HepG2 (cell line): ENCODE measurements at regions not wholly inside any gene's neighbourhood (a gene's known extent, or its start where the extent isn't known, plus 50 kb on each side); places are given as distances from the start of the nearest gene placed in this dataset.

Source experiments
- ATAC-seq: fragments of 200-7000 bp; cut with Tn5 transposase; 3 replicates; pipeline ENCODE4 v1.9.1; 2020; ENCODE audit warnings: mild to moderate bottlenecking, moderate library complexity
- BruUV-seq: library from RNA; stranded (reverse); fragments of 400-500 nt; replicated peaks from 2 replicates; lab custom pipeline; 2021; lab: Mats Ljungman, UMichigan
- CTCF ChIA-PET: fragments of 300-600 bp; formaldehyde crosslinking; extraction: SDS; loops from one replicate; lab custom pipeline; 2021; ENCODE audit warnings: low total read pairs, inconsistent platforms, low intra/inter-chr PET ratio; lab: Yijun Ruan, JAX
- POLR2A ChIA-PET: fragments of 350-600 bp; sonication (Branson Sonifier 250); formaldehyde crosslinking; loops from one replicate; lab custom pipeline; 2020; ENCODE audit warnings: antibody characterized with exemption, inconsistent platforms; lab: Yijun Ruan, JAX
- DNase-seq: peaks from one replicate; pipeline ENCODE4 v3.0.0-alpha.2; 2015; ENCODE audit warnings: low spot score
- FAIRE-seq: peaks from 3 replicates; lab custom pipeline; 2011; peaks lifted over from hg19 to GRCh38; lab: Jason Lieb, UNC
- H2AFZ ChIP-seq: one replicate; pipeline ENCODE4 v1.6.1; 2011; ENCODE audit warnings: low read length, inconsistent platforms
- H3K27ac ChIP-seq: fragments of 300-600 bp; 3 replicates; pipeline ENCODE4 v1.8.0; 2011; ENCODE audit warnings: mixed run types, mild to moderate bottlenecking, mixed read lengths, low read length, inconsistent platforms; ENCODE audit not compliant: insufficient read depth; ENCODE audit errors: extremely low read length
- H3K27me3 ChIP-seq, 2 experiments: fragments of 200-600 bp in 1 of 2; 2 replicates in 1 of 2; 3 replicates in 1 of 2; pipeline versions ENCODE4 v1.6.0 to v1.8.0; 2011; ENCODE audit warnings: low read length in 2 of 2, mild to moderate bottlenecking in 2 of 2, moderate library complexity in 2 of 2, inconsistent platforms in 1 of 2; ENCODE audit not compliant: insufficient read depth in 2 of 2, control insufficient read depth in 1 of 2
- H3K36me3 ChIP-seq, 2 experiments: fragments of 200-600 bp in 1 of 2; replicated peaks in 1 of 2; 2 replicates in 1 of 2; 3 replicates in 1 of 2; pipeline versions ENCODE4 v1.5.1 to v1.8.0; 2011; ENCODE audit warnings: low read length in 2 of 2, inconsistent platforms in 1 of 2; ENCODE audit not compliant: insufficient read depth in 2 of 2, control insufficient read depth in 1 of 2
- H3K4me1 ChIP-seq: 2 replicates; pipeline ENCODE4 v1.5.1; 2012; ENCODE audit warnings: low read length, inconsistent platforms; ENCODE audit not compliant: insufficient read depth
- H3K4me2 ChIP-seq: 2 replicates; pipeline ENCODE4 v1.6.0; 2011; ENCODE audit warnings: low read depth, low read length, inconsistent platforms
- H3K4me3 ChIP-seq, 3 experiments: fragments of 200-600 bp in 1 of 3; sonication (generic), shearing (Covaris generic) in 1 of 3; replicated peaks in 1 of 3; 2 replicates each; pipeline ENCODE4 v1.5.1; 2011 to 2016; ENCODE audit warnings: low read length in 3 of 3, inconsistent platforms in 2 of 3, low read depth in 2 of 3, mild to moderate bottlenecking in 2 of 3, control low read depth in 1 of 3, mixed read lengths in 1 of 3; ENCODE audit not compliant: insufficient read depth in 1 of 3
- H3K79me2 ChIP-seq: one replicate; pipeline ENCODE4 v1.6.1; 2011; ENCODE audit warnings: low read length, inconsistent platforms; ENCODE audit not compliant: insufficient read depth
- H3K9ac ChIP-seq: 2 replicates; pipeline ENCODE4 v1.6.0; 2011; ENCODE audit warnings: mild to moderate bottlenecking, low read depth, low read length, inconsistent platforms; ENCODE audit not compliant: insufficient read depth
- H3K9me3 ChIP-seq: 2 replicates; pipeline ENCODE4 v1.5.1; 2012; ENCODE audit warnings: mild to moderate bottlenecking, low read length
- H4K20me1 ChIP-seq: 2 replicates; pipeline ENCODE4 v1.6.0; 2011; ENCODE audit warnings: inconsistent platforms, mild to moderate bottlenecking, low read length, moderate library complexity; ENCODE audit not compliant: insufficient read depth
- FIP1L1 ChIP-seq: fragments of 200-400 bp; formaldehyde crosslinking; IDR thresholded peaks from 2 replicates; pipeline ENCODE4 v1.6.1; 2018; ENCODE audit warnings: low read depth, mild to moderate bottlenecking, low read length, moderate library complexity, borderline replicate concordance; ENCODE audit not compliant: insufficient read depth
- FOSL2 ChIP-seq: sonication (generic); formaldehyde crosslinking; IDR thresholded peaks from 2 replicates; pipeline ENCODE4 v1.4.0; 2020; ENCODE audit warnings: missing genetic modification reagents
- MTF1 ChIP-seq: sonication (generic); formaldehyde crosslinking; IDR thresholded peaks from 2 replicates; pipeline ENCODE4 v1.5.0; 2020; ENCODE audit warnings: missing genetic modification reagents
- NFIC ChIP-seq: IDR thresholded peaks from 2 replicates; pipeline ENCODE4 v1.6.1; 2012; ENCODE audit warnings: mild to moderate bottlenecking, low read length, inconsistent platforms
- NR2C2 ChIP-seq: sonication (generic); formaldehyde crosslinking; IDR thresholded peaks from 2 replicates; pipeline ENCODE4 v1.4.0; 2020; ENCODE audit warnings: missing genetic modification reagents, mild to moderate bottlenecking, moderate library complexity, borderline replicate concordance
- PLSCR1 ChIP-seq: sonication (generic); formaldehyde crosslinking; IDR thresholded peaks from 2 replicates; pipeline ENCODE4 v1.5.0; 2020; ENCODE audit warnings: missing genetic modification reagents, mild to moderate bottlenecking, borderline replicate concordance
- SCMH1 ChIP-seq: sonication (generic); formaldehyde crosslinking; IDR thresholded peaks from 2 replicates; pipeline ENCODE4 v1.9.0; 2021; ENCODE audit warnings: missing genetic modification reagents, mild to moderate bottlenecking, borderline replicate concordance
- SRY ChIP-seq: sonication (generic); formaldehyde crosslinking; IDR thresholded peaks from 2 replicates; pipeline ENCODE4 v1.8.0; 2022; ENCODE audit warnings: mild to moderate bottlenecking, missing genetic modification reagents
- ZNF180 ChIP-seq: sonication (generic); formaldehyde crosslinking; IDR thresholded peaks from 2 replicates; pipeline ENCODE4 v1.4.0; 2020; ENCODE audit warnings: low read depth, missing genetic modification reagents, borderline replicate concordance
- ZNF264 ChIP-seq: sonication (generic); formaldehyde crosslinking; IDR thresholded peaks from 2 replicates; pipeline ENCODE4 v1.4.0; 2020; ENCODE audit warnings: missing genetic modification reagents
- ZNF329 ChIP-seq: sonication (generic); formaldehyde crosslinking; IDR thresholded peaks from 2 replicates; pipeline ENCODE4 v1.9.0; 2021; ENCODE audit warnings: low read depth, mild to moderate bottlenecking, missing genetic modification reagents
- ZNF496 ChIP-seq: sonication (generic); formaldehyde crosslinking; IDR thresholded peaks from 2 replicates; pipeline ENCODE4 v1.8.1; 2023; ENCODE audit warnings: mild to moderate bottlenecking, moderate library complexity, missing genetic modification reagents; ENCODE audit not compliant: insufficient replicate concordance
- ZNF562 ChIP-seq: sonication (generic); formaldehyde crosslinking; IDR thresholded peaks from 2 replicates; pipeline ENCODE4 v1.8.0; 2022; ENCODE audit warnings: missing genetic modification reagents, borderline replicate concordance
- ZSCAN25 ChIP-seq: sonication (generic); formaldehyde crosslinking; IDR thresholded peaks from 2 replicates; pipeline ENCODE4 v1.8.0; 2022; ENCODE audit warnings: mild to moderate bottlenecking, missing genetic modification reagents
- WGBS: methylation state at CpG from one replicate; pipeline ENCODE4 v1.1.6; 2017; ENCODE audit warnings: low lambda C conversion rate; 5-methylcytosine and 5-hydroxymethylcytosine counted together
- in situ Hi-C: cut with HindIII; loops from 2 replicates; pipeline ENCODE4 v1.10.0; 2017; ENCODE audit warnings: low pct_unique_long_range_greater_than_20kb; ENCODE audit not compliant: extremely low pct_ligation_motif_present
- intact Hi-C: fragments of 100-400 bp; cut with micrococcal nuclease; formaldehyde crosslinking; loops from one replicate; pipeline ENCODE4 v1.10.0; 2022; ENCODE audit not compliant: unreplicated experiment
- TF ChIP-seq, protein P1 (sequence below): IDR thresholded peaks from 2 replicates; pipeline ENCODE4 v1.6.1; 2012; ENCODE audit warnings: low read depth, low read length, improper control_type of control experiment
- TF ChIP-seq, protein P2 (sequence below): IDR thresholded peaks from 2 replicates; pipeline ENCODE4 v1.6.1; 2016; ENCODE audit warnings: control low read depth
- TF ChIP-seq, protein P3 (sequence below): sonication (generic); formaldehyde crosslinking; IDR thresholded peaks from 2 replicates; pipeline ENCODE4 v1.4.0; 2020; ENCODE audit warnings: missing genetic modification reagents
- TF ChIP-seq, protein P4 (sequence below): sonication (generic); formaldehyde crosslinking; IDR thresholded peaks from 2 replicates; pipeline ENCODE4 v1.5.1; 2020; ENCODE audit warnings: missing genetic modification reagents, mild to moderate bottlenecking, borderline replicate concordance

DNA sequence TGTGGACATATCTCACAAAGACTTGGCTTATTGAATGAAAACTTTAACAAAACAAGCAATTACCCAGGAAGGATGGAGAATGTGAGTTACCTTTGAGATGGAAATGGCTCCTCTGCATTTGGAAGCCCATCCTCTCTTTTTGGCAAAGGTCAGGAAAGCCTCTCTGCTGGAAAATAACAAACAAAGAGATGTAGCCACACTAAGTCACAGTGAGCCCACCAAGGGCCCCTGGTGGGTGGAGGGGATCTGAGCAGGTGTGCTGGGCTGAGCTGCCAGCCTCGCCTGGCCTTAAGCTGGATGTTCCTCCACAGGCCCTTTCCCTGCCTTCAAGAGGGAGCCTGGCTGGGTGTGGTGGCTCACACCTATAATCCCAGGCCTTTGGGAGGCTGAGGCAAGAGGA lies 269.2 kb downstream of the HNRNPD start:
- Histone ChIP-seq H3K27me3 (no peaks in the 10 kb centered on the region), H3K9me3 (no peaks in the 10 kb centered on the region), H3K27ac (no peak overlapping the region), H3K79me2 (no peaks in the 10 kb centered on the region), H3K36me3 (no peaks in the 10 kb centered on the region), H4K20me1 (no peaks in the 10 kb centered on the region), H3K9ac (no peak overlapping the region), H3K4me1 (no peaks in the 10 kb centered on the region), H3K4me2 (no peak overlapping the region), H2AFZ (no peak overlapping the region), H3K4me3 (no peak overlapping the region)
- no TSS peak for BruUV-seq
- no peak for FAIRE-seq
- CTCF ChIA-PET: no interaction called here
- intact Hi-C loops: no loop called here
- in situ Hi-C loops: no loop called here
- POLR2A ChIA-PET: no interaction called here
- no peak for DNase-seq
- no peak for ATAC-seq
- 0% methylated on average over 1 of the region's 1 CpG for WGBS
- TF ChIP-seq NR2C2 (CRISPR knock-in tag) (no peak), ZNF562 (CRISPR knock-in tag) (no peak), ZNF329 (CRISPR knock-in tag) (no peak), ZNF180 (no peak), SCMH1 (CRISPR knock-in tag) (no peak), SRY (CRISPR knock-in tag) (no peak), FOSL2 (no peak), PLSCR1 (CRISPR knock-in tag) (no peak), ZNF496 (CRISPR knock-in tag) (no peak), ZSCAN25 (CRISPR knock-in tag) (no peak), ZNF264 (CRISPR knock-in tag) (no peak), FIP1L1 (no peak), NFIC (no peak), MTF1 (CRISPR knock-in tag) (no peak)
- TF ChIP-seq, protein P1, sequence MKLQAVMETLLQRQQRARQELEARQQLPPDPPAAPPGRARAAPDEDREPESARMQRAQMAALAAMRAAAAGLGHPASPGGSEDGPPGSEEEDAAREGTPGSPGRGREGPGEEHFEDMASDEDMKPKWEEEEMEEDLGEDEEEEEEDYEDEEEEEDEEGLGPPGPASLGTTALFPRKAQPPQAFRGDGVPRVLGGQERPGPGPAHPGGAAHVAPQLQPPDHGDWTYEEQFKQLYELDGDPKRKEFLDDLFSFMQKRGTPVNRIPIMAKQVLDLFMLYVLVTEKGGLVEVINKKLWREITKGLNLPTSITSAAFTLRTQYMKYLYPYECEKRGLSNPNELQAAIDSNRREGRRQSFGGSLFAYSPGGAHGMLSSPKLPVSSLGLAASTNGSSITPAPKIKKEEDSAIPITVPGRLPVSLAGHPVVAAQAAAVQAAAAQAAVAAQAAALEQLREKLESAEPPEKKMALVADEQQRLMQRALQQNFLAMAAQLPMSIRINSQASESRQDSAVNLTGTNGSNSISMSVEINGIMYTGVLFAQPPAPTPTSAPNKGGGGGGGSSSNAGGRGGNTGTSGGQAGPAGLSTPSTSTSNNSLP: no peak
- TF ChIP-seq, protein P2, sequence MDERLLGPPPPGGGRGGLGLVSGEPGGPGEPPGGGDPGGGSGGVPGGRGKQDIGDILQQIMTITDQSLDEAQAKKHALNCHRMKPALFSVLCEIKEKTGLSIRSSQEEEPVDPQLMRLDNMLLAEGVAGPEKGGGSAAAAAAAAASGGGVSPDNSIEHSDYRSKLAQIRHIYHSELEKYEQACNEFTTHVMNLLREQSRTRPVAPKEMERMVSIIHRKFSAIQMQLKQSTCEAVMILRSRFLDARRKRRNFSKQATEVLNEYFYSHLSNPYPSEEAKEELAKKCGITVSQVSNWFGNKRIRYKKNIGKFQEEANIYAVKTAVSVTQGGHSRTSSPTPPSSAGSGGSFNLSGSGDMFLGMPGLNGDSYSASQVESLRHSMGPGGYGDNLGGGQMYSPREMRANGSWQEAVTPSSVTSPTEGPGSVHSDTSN (CRISPR knock-in tag): no peak
- TF ChIP-seq, protein P3, sequence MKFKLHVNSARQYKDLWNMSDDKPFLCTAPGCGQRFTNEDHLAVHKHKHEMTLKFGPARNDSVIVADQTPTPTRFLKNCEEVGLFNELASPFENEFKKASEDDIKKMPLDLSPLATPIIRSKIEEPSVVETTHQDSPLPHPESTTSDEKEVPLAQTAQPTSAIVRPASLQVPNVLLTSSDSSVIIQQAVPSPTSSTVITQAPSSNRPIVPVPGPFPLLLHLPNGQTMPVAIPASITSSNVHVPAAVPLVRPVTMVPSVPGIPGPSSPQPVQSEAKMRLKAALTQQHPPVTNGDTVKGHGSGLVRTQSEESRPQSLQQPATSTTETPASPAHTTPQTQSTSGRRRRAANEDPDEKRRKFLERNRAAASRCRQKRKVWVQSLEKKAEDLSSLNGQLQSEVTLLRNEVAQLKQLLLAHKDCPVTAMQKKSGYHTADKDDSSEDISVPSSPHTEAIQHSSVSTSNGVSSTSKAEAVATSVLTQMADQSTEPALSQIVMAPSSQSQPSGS (CRISPR knock-in tag): no peak
- TF ChIP-seq, protein P4, sequence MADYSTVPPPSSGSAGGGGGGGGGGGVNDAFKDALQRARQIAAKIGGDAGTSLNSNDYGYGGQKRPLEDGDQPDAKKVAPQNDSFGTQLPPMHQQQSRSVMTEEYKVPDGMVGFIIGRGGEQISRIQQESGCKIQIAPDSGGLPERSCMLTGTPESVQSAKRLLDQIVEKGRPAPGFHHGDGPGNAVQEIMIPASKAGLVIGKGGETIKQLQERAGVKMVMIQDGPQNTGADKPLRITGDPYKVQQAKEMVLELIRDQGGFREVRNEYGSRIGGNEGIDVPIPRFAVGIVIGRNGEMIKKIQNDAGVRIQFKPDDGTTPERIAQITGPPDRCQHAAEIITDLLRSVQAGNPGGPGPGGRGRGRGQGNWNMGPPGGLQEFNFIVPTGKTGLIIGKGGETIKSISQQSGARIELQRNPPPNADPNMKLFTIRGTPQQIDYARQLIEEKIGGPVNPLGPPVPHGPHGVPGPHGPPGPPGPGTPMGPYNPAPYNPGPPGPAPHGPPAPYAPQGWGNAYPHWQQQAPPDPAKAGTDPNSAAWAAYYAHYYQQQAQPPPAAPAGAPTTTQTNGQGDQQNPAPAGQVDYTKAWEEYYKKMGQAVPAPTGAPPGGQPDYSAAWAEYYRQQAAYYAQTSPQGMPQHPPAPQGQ: no peak
